HG02759 (cell line): ENCODE measurements at regions not wholly inside any gene's neighbourhood (a gene's known extent, or its start where the extent isn't known, plus 50 kb on each side); places are given as distances from the start of the nearest gene placed in this dataset.
A peak's percentile ranks its signal among the peaks of the same experiment; 100 is the strongest.

Experiments
- ATAC-seq: cut with Tn5 transposase; IDR thresholded peaks from one replicate; pipeline ENCODE4 v1.9.1; 2021; ENCODE audit warnings: mild to moderate bottlenecking, moderate library complexity; ENCODE audit not compliant: unreplicated experiment

GRCh38 chr2:58870704-58871103, 629.6 kb upstream of the FANCL start:
- peak; percentile 44 for ATAC-seq

- ATAC-seq: no peak
Observed at GRCh38 chr2:58866946-58867345, 625.8 kb upstream of the FANCL start.

GRCh38 chr2:58866527-58866926, 625.4 kb upstream of the FANCL start:
- no peak for ATAC-seq

GRCh38 chr2:58866040-58866439, 624.9 kb upstream of the FANCL start:
- peak; percentile 21 for ATAC-seq

GRCh38 chr2:58865436-58865835, 624.3 kb upstream of the FANCL start:
- peak; percentile 62 for ATAC-seq

GRCh38 chr2:58862244-58862643, 621.1 kb upstream of the FANCL start:
- peak; percentile 62 for ATAC-seq

- ATAC-seq: no peak
Observed at GRCh38 chr2:58860586-58860985, 619.5 kb upstream of the FANCL start.

GRCh38 chr2:58856100-58856499, 615.0 kb upstream of the FANCL start:
- no peak for ATAC-seq

GRCh38 chr2:58853420-58853819, 612.3 kb upstream of the FANCL start:
- no peak for ATAC-seq

GRCh38 chr2:58852905-58853304, 611.8 kb upstream of the FANCL start:
- no peak for ATAC-seq

GRCh38 chr2:58852243-58852642, 611.1 kb upstream of the FANCL start:
- ATAC-seq: no peak

- ATAC-seq: no peak
Observed at GRCh38 chr2:58851598-58851997, 610.5 kb upstream of the FANCL start.

- no peak for ATAC-seq
Observed at GRCh38 chr2:58845011-58845410, 603.9 kb upstream of the FANCL start.

GRCh38 chr2:58842501-58843155, 601.5 kb upstream of the FANCL start:
- ATAC-seq: no peak

- no peak for ATAC-seq
Observed at GRCh38 chr2:58834404-58834803, 593.3 kb upstream of the FANCL start.

- ATAC-seq: no peak
Observed at GRCh38 chr2:58826795-58827194, 585.7 kb upstream of the FANCL start.

- no peak for ATAC-seq
Observed at GRCh38 chr2:58812771-58813344, 571.7 kb upstream of the FANCL start.

GRCh38 chr2:58805126-58805525, 564.0 kb upstream of the FANCL start:
- no peak for ATAC-seq

GRCh38 chr2:58803192-58803591, 562.1 kb upstream of the FANCL start:
- ATAC-seq: no peak

GRCh38 chr2:58800881-58801280, 559.8 kb upstream of the FANCL start:
- no peak for ATAC-seq

GRCh38 chr2:58798676-58799208, 557.6 kb upstream of the FANCL start:
- ATAC-seq: no peak

GRCh38 chr2:58796239-58796910, 555.2 kb upstream of the FANCL start:
- ATAC-seq: no peak
